DOHH2 (cell line): ENCODE measurements at regions not wholly inside any gene's neighbourhood (a gene's known extent, or its start where the extent isn't known, plus 50 kb on each side); places are given as distances from the start of the nearest gene placed in this dataset.
"Not testable (repeated sequence)": the region's sequence is repeated elsewhere in the genome, so short reads cannot be mapped to it uniquely, and the experiment has no call there.

Source experiments
- H3F3A ChIP-seq: fragments of 200-600 bp; sonication (generic), shearing (Covaris generic); 2 replicates; pipeline ENCODE4 v1.6.0; 2016; ENCODE audit warnings: antibody characterized with exemption, mild to moderate bottlenecking; ENCODE audit not compliant: control insufficient read depth, insufficient read depth
- H3K27ac ChIP-seq: fragments of 200-600 bp; sonication (generic); 2 replicates; pipeline ENCODE4 v1.5.1; 2014; ENCODE audit warnings: low read depth, mild to moderate bottlenecking, low read length, moderate library complexity
- H3K27me3 ChIP-seq: fragments of 200-600 bp; sonication (generic); 2 replicates; pipeline ENCODE4 v1.6.1; 2014; ENCODE audit warnings: mild to moderate bottlenecking, low read length, mixed read lengths; ENCODE audit not compliant: control insufficient read depth
- H3K36me3 ChIP-seq: fragments of 200-600 bp; sonication (generic); 2 replicates; pipeline ENCODE4 v1.6.1; 2014; ENCODE audit warnings: mild to moderate bottlenecking, low read length, moderate library complexity, mixed read lengths; ENCODE audit not compliant: control insufficient read depth
- H3K4me1 ChIP-seq: fragments of 200-600 bp; sonication (generic); 2 replicates; pipeline ENCODE4 v1.6.1; 2014; ENCODE audit warnings: mild to moderate bottlenecking, low read length, mixed read lengths; ENCODE audit not compliant: control insufficient read depth
- H3K4me2 ChIP-seq: fragments of 200-600 bp; sonication (generic); 2 replicates; pipeline ENCODE4 v1.6.0; 2014; ENCODE audit warnings: mild to moderate bottlenecking, low read length, moderate library complexity
- H3K4me3 ChIP-seq: fragments of 200-600 bp; sonication (generic); 2 replicates; pipeline ENCODE4 v1.5.1; 2014; ENCODE audit warnings: mild to moderate bottlenecking, low read length, mixed read lengths
- H3K79me2 ChIP-seq: fragments of 200-600 bp; sonication (generic); 2 replicates; pipeline ENCODE4 v1.6.1; 2014; ENCODE audit warnings: mild to moderate bottlenecking, low read length, mixed read lengths; ENCODE audit not compliant: control insufficient read depth
- H3K9me2 ChIP-seq: fragments of 200-600 bp; sonication (generic); replicated peaks from 2 replicates; pipeline ENCODE4 v1.6.1; 2014; ENCODE audit warnings: mild to moderate bottlenecking, low read length, mixed read lengths; ENCODE audit not compliant: control insufficient read depth
- H3K9me3 ChIP-seq: fragments of 200-600 bp; sonication (generic); 2 replicates; pipeline ENCODE4 v1.6.1; 2014; ENCODE audit warnings: antibody characterized with exemption, low read length, mixed read lengths; ENCODE audit not compliant: control insufficient read depth, insufficient read depth
- H4K20me1 ChIP-seq: fragments of 200-600 bp; sonication (generic); 2 replicates; pipeline ENCODE4 v1.6.0; 2014; ENCODE audit warnings: low read depth, mild to moderate bottlenecking, antibody characterized with exemption, low read length, moderate library complexity; ENCODE audit not compliant: control insufficient read depth, insufficient read depth
- CTCF ChIP-seq: fragments of 200-600 bp; sonication (generic); IDR thresholded peaks from one replicate; pipeline ENCODE4 v1.5.1; 2014; ENCODE audit warnings: antibody characterized with exemption, mild to moderate bottlenecking, low read depth, low read length; ENCODE audit not compliant: poor library complexity, severe bottlenecking
- EZH2phosphoT487 ChIP-seq: fragments of 200-600 bp; sonication (generic); IDR thresholded peaks from 2 replicates; pipeline ENCODE4 v1.6.1; 2017; ENCODE audit warnings: borderline replicate concordance, mild to moderate bottlenecking, antibody characterized with exemption, low read length, moderate library complexity, mixed read lengths

DNA sequence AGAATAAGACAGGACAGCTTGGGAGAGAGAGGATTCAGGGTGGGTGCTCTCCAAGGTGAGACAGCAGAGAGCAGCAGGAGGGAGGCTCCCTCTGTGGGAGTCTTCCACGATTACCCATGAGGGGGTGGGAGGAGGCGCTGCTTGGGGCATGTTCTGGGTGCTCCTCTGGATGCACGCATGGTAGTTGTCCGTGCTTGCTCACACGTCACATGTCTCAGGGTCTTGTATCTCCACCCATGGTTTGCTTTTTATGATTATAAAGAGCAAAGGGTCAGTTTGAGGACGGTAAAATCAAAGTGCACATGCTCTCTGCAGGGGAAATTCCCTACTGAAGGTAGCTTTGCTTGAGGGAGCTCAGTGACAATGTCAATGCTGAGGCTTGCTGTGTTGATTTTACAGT, 338.4 kb downstream of the THBS2 start:
- Histone ChIP-seq H3K27me3 (no peaks in the 10 kb centered on the region), H3K9me2 (no peaks in the 10 kb centered on the region), H3K4me2 (no peak overlapping the region), H3K4me3 (no peak overlapping the region), H4K20me1 (no peaks in the 10 kb centered on the region), H3K9me3 (peaks cover 10% of the 10 kb centered on the region; the same call in 1 of the 2 replicates), H3K27ac (no peak overlapping the region), H3F3A (no peaks in the 10 kb centered on the region), H3K36me3 (no peaks in the 10 kb centered on the region), H3K79me2 (no peaks in the 10 kb centered on the region), H3K4me1 (no peaks in the 10 kb centered on the region)
- TF ChIP-seq CTCF (no peak), EZH2phosphoT487 (no peak)

- no peak overlapping the region for H3K4me2 ChIP-seq
- TF ChIP-seq EZH2phosphoT487 = no peak
- no peaks in the 10 kb centered on the region for H3K9me2 ChIP-seq
- H3K36me3 ChIP-seq = no peaks in the 10 kb centered on the region
- H3K4me3 ChIP-seq = no peak overlapping the region
- H3K9me3 ChIP-seq = peaks cover 13% of the 10 kb centered on the region; the same call in 1 of the 2 replicates
- H3K27me3 ChIP-seq = no peaks in the 10 kb centered on the region
- H3F3A ChIP-seq = no peaks in the 10 kb centered on the region
- no peaks in the 10 kb centered on the region for H4K20me1 ChIP-seq
- no peaks in the 10 kb centered on the region for H3K4me1 ChIP-seq
- H3K79me2 ChIP-seq = no peaks in the 10 kb centered on the region
- H3K27ac ChIP-seq = no peak overlapping the region
Observed at GRCh38 chr6:168913866-168914469, 339.7 kb downstream of the THBS2 start.

DNA sequence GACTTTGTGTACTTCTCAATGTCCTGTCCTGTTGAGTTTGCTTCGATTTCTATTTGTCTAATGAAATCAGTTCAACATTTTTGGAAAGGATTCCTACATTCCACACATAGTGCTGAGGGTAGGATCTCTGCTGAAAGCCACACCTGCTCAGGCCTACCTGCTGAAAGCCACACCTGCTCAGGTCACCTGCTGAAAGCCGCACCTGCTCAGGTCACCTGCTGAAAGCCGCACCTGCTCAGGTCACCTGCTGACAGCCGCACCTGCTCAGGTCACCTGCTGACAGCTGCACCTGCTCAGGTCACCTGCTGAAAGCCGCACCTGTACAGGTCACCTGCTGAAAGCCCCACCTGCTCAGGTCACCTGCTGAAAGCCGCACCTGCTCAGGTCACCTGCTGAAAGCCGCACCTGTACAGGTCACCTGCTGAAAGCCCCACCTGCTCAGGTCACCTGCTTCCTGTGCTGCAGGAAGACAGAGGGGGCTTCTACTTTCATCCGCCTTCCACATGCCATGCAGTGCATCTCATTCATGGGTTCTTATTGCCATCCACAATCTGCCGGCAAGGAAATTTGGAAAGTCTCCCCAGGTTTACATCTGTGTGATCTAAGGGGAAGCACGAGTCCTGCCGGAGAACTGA, 340.3 kb downstream of the THBS2 start:
- not testable (repeated sequence) for H3K27me3 ChIP-seq, H4K20me1 ChIP-seq, H3F3A ChIP-seq, H3K4me1 ChIP-seq, H3K36me3 ChIP-seq, H3K4me2 ChIP-seq, H3K9me2 ChIP-seq, H3K4me3 ChIP-seq, H3K27ac ChIP-seq, H3K79me2 ChIP-seq
- peaks cover 13% of the 10 kb centered on the region; the same call in 1 of the 2 replicates for H3K9me3 ChIP-seq

DNA sequence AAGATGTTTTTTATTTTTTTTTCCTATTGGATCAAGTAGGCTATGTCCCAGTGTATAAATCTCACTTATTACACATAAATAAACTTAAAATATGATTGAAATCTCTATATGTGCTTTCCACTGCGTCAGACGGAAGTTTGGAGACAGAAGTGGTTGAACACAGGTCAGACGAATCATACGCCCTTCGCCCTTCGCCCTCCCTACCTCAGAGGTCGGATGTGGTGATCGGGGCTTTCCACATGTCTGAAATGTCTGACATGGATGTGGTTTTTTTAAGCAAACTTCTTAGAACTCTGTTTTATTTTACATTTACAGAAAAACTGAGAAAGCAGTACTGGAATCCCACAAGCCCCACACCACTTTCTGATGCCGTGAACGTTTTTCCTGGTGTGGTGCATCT, 344.4 kb downstream of the THBS2 start:
- Histone ChIP-seq H3K4me2 (no peak overlapping the region), H3K4me3 (no peak overlapping the region), H4K20me1 (no peaks in the 10 kb centered on the region), H3K9me2 (no peaks in the 10 kb centered on the region), H3K27ac (no peak overlapping the region), H3F3A (no peaks in the 10 kb centered on the region), H3K9me3 (peaks cover 11% of the 10 kb centered on the region; the same call in 1 of the 2 replicates), H3K36me3 (no peaks in the 10 kb centered on the region), H3K79me2 (no peaks in the 10 kb centered on the region), H3K27me3 (no peaks in the 10 kb centered on the region), H3K4me1 (no peaks in the 10 kb centered on the region)
- TF ChIP-seq EZH2phosphoT487 (no peak), CTCF (no peak)
